HL-60 (cell line): ENCODE measurements at regions not wholly inside any gene's neighbourhood (a gene's known extent, or its start where the extent isn't known, plus 50 kb on each side); places are given as distances from the start of the nearest gene placed in this dataset.
A peak's percentile ranks its signal among the peaks of the same experiment; 100 is the strongest.

Experiments
- CTCF ChIP-seq: IDR thresholded peaks from one replicate; pipeline ENCODE4 v1.5.1; 2011; ENCODE audit warnings: low read length, control low read depth, inconsistent platforms; ENCODE audit not compliant: insufficient read depth
- POLR2AphosphoS5 ChIP-seq: IDR thresholded peaks from 2 replicates; pipeline ENCODE4 v1.6.1; 2012; ENCODE audit warnings: low read depth
- SPI1 ChIP-seq: IDR thresholded peaks from 2 replicates; pipeline ENCODE4 v1.6.1; 2012; ENCODE audit warnings: low read depth, mild to moderate bottlenecking, borderline replicate concordance

- TF ChIP-seq CTCF = no peak
- TF ChIP-seq SPI1 = peak; percentile 49; the same call in 1 of the 2 replicates
- no peak for TF ChIP-seq POLR2AphosphoS5
These were observed 54.3 kb upstream of the SMNDC1 start for GRCh38 chr10:110358869-110359629.
